ENCODE measurements at regions not wholly inside any gene's neighbourhood (a gene's known extent, or its start where the extent isn't known, plus 50 kb on each side); places are given as distances from the start of the nearest gene placed in this dataset.

- DNase-seq: no peak
Observed at GRCh38 chr2:144706647-144707046, 186.7 kb upstream of the ZEB2 start.

GRCh38 chr2:144705328-144706245 lies 185.7 kb upstream of the ZEB2 start:
- no peak for DNase-seq

- no peak for DNase-seq
Observed at GRCh38 chr2:144704709-144705095, 184.8 kb upstream of the ZEB2 start.

- DNase-seq: no peak
Observed at GRCh38 chr2:144703852-144704708, 184.2 kb upstream of the ZEB2 start.

- DNase-seq: no peak
Observed at GRCh38 chr2:144702051-144702450, 182.1 kb upstream of the ZEB2 start.

GRCh38 chr2:144701259-144701658 lies 181.3 kb upstream of the ZEB2 start:
- DNase-seq: no peak

GRCh38 chr2:144698156-144698555 lies 178.2 kb upstream of the ZEB2 start:
- no peak for DNase-seq

- no peak for DNase-seq
Observed at GRCh38 chr2:144695657-144696056, 175.7 kb upstream of the ZEB2 start.

GRCh38 chr2:144694456-144694855 lies 174.5 kb upstream of the ZEB2 start:
- DNase-seq: no peak

GRCh38 chr2:144693179-144693578 lies 173.3 kb upstream of the ZEB2 start:
- no peak for DNase-seq

- DNase-seq: no peak
Observed at GRCh38 chr2:144692661-144693060, 172.7 kb upstream of the ZEB2 start.

- DNase-seq: no peak
Observed at GRCh38 chr2:144690771-144691170, 170.9 kb upstream of the ZEB2 start.

- DNase-seq: no peak
Observed at GRCh38 chr2:144686518-144687215, 166.7 kb upstream of the ZEB2 start.

GRCh38 chr2:144683966-144684365 lies 164.0 kb upstream of the ZEB2 start:
- DNase-seq: no peak

- no peak for DNase-seq
Observed at GRCh38 chr2:144683107-144683753, 163.3 kb upstream of the ZEB2 start.

GRCh38 chr2:144682248-144682647 lies 162.3 kb upstream of the ZEB2 start:
- DNase-seq: no peak

- DNase-seq: no peak
Observed at GRCh38 chr2:144681389-144681788, 161.5 kb upstream of the ZEB2 start.

- peak; percentile 45 for DNase-seq
Observed at GRCh38 chr2:144679942-144680341, 160.0 kb upstream of the ZEB2 start.

GRCh38 chr2:144678736-144679135 lies 158.8 kb upstream of the ZEB2 start:
- no peak for DNase-seq

- no peak for DNase-seq
Observed at GRCh38 chr2:144675731-144676130, 155.8 kb upstream of the ZEB2 start.

- DNase-seq: no peak
Observed at GRCh38 chr2:144675331-144675730, 155.4 kb upstream of the ZEB2 start.

GRCh38 chr2:144674071-144674470 lies 154.2 kb upstream of the ZEB2 start:
- DNase-seq: no peak

GRCh38 chr2:144673456-144673855 lies 153.5 kb upstream of the ZEB2 start:
- DNase-seq: no peak
